ENCODE measurements at regions not wholly inside any gene's neighbourhood (a gene's known extent, or its start where the extent isn't known, plus 50 kb on each side); places are given as distances from the start of the nearest gene placed in this dataset.

GRCh38 chr2:236884569-236885175 is 201.0 kb upstream of the COPS8 start:
- DNase-seq: no peak

GRCh38 chr2:236886456-236886855 is 199.2 kb upstream of the COPS8 start:
- DNase-seq: no peak

- DNase-seq: no peak
Measured at GRCh38 chr2:236887531-236887930, 198.2 kb upstream of the COPS8 start.

GRCh38 chr2:236887953-236888793 is 197.5 kb upstream of the COPS8 start:
- DNase-seq: no peak

- no peak for DNase-seq
Measured at GRCh38 chr2:236888794-236889780, 196.6 kb upstream of the COPS8 start.

GRCh38 chr2:236889791-236890704 is 195.6 kb upstream of the COPS8 start:
- DNase-seq: no peak

- DNase-seq: no peak
Measured at GRCh38 chr2:236892721-236893120, 193.0 kb upstream of the COPS8 start.

GRCh38 chr2:236894791-236895190 is 190.9 kb upstream of the COPS8 start:
- DNase-seq: no peak

GRCh38 chr2:236895497-236895896 is 190.2 kb upstream of the COPS8 start:
- no peak for DNase-seq

- no peak for DNase-seq
Measured at GRCh38 chr2:236896688-236897087, 189.0 kb upstream of the COPS8 start.

GRCh38 chr2:236899146-236899545 is 186.5 kb upstream of the COPS8 start:
- DNase-seq: no peak

GRCh38 chr2:236899950-236900640 is 185.6 kb upstream of the COPS8 start:
- DNase-seq: no peak

GRCh38 chr2:236901956-236902355 is 183.7 kb upstream of the COPS8 start:
- DNase-seq: no peak

- DNase-seq: no peak
Measured at GRCh38 chr2:236903978-236904377, 181.7 kb upstream of the COPS8 start.

- DNase-seq: no peak
Measured at GRCh38 chr2:236904389-236905263, 181.1 kb upstream of the COPS8 start.

- DNase-seq: no peak
Measured at GRCh38 chr2:236905976-236906375, 179.7 kb upstream of the COPS8 start.

- no peak for DNase-seq
Measured at GRCh38 chr2:236908439-236909192, 177.1 kb upstream of the COPS8 start.

- DNase-seq: no peak
Measured at GRCh38 chr2:236909193-236909504, 176.5 kb upstream of the COPS8 start.

GRCh38 chr2:236909802-236910201 is 175.9 kb upstream of the COPS8 start:
- no peak for DNase-seq
